ENCODE measurements at regions not wholly inside any gene's neighbourhood (a gene's known extent, or its start where the extent isn't known, plus 50 kb on each side); places are given as distances from the start of the nearest gene placed in this dataset.

DNA sequence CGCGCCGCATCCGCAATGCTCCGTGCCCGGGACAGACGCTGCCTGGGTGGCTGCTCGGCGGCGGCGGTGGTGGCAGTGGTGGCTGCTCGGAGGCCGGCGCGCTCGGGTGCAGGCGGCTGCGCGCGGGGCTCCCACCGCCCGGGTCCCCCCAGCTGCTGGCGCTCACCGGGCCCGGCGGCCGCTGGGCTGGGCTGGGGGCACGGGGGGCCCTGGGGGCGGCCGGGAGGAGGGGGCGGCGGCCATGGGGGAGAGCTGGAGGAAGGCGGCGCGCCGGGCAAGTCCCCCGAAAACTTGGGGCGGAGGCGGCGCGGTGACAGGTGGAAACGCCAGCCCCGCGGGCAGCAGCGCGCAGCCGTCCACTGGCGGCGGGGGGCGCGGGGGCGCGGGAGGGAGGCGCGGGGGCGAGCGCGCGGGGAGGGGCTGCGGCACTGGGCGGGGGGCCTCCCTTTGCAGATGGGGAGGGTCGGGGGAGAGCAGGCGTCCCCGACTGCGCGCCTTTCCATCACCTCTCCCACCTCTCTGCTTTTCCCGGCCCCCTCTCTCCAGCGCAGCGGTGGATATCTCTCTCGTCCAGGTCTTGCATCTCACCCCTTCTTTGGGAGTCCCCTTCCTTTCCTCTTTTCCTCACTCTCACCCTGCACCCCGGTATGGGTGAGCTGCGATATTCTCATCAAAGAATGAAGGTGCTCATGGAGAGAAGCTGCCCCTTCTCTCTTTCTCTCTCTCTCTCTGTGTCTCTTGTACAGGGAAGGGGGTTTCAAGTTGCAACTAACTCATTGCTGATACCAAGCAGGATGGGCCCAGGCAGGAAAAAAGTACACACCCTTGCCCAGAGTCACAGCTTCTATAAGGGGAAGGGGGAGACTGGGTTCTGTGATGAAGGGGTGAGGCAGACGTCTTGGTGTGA is 83.7 kb upstream of the DHRSX start:
- no peaks in the 10 kb centered on the region for H3K36me3 ChIP-seq
- H3K4me1 ChIP-seq = peaks cover 0 to 24% (median 7%) of the 10 kb centered on the region in 9 donors
- WGBS, 2 donors = 3% methylated on average over 22 to 73 of the region's 73 CpGs
- H3K27me3 ChIP-seq = peaks cover 0 to 63% (median 44%) of the 10 kb centered on the region in 7 donors
- H3K9me3 ChIP-seq = no peaks in the 10 kb centered on the region
- ATAC-seq (no peak), DNase-seq (no peak)
- TF ChIP-seq, protein P1, sequence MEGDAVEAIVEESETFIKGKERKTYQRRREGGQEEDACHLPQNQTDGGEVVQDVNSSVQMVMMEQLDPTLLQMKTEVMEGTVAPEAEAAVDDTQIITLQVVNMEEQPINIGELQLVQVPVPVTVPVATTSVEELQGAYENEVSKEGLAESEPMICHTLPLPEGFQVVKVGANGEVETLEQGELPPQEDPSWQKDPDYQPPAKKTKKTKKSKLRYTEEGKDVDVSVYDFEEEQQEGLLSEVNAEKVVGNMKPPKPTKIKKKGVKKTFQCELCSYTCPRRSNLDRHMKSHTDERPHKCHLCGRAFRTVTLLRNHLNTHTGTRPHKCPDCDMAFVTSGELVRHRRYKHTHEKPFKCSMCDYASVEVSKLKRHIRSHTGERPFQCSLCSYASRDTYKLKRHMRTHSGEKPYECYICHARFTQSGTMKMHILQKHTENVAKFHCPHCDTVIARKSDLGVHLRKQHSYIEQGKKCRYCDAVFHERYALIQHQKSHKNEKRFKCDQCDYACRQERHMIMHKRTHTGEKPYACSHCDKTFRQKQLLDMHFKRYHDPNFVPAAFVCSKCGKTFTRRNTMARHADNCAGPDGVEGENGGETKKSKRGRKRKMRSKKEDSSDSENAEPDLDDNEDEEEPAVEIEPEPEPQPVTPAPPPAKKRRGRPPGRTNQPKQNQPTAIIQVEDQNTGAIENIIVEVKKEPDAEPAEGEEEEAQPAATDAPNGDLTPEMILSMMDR (IDR thresholded peaks at IDR 0.05) = no peak
- no peak overlapping the region for H3K27ac ChIP-seq
- intact Hi-C loops (cut with DNase I) = loop anchor here in 3 of 10 donors (5.0 to 10.0 kb wide), 2 partner anchors 300 to 1127 kb away; no protein-coding TSS in a partner anchor
- H3K4me3 ChIP-seq = no peak overlapping the region

DNA sequence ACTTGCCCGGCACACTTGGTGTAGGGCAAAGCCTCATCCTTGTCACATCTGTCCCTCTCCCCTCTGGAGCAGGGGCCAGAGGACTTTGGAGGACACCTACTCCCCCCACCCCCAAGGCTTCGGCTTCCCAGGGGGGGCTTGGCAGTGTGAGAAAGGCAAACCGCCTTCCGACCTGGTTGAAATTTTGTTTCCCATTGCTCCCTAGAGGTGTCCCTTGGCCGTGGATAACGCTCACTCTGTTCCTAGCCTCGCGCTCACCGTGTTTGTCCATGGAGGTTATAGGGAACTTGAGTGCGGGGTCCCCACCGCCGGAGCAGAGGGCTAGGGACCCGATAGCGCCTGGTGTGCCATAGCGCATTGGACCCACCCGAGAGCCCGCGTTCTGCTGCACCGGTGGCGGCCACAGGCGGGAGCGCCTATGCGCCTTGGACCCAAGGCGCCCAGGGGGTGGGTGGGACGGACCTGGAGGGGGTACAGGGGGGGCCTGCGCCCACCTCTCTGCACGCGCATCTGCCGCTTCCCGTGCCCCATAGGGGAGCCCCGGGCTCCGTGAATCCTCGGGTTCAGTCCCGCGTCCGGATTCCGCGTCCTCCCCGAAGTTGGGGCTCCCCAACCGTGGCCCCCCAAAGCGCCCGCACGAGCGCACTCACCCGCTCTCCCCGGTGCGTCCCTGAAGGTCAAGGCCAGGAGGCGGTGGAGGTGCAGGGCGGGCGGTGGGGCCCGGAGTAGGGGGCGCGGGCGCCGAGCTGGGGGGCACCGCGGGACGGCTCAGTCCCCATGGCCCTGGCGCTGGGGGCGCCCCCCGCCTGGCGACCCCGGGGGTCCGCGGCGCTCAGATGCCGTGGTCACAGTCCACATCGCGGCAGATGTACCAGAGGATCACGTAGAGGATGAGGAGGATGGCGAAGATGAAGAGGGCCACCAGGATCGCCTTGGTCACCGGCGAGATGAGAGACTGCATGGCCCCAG is 82.7 kb upstream of the DHRSX start:
- intact Hi-C loops (cut with DNase I) = loop anchor here in 2 of 10 donors (10.0 kb wide), 1 partner anchor 299 kb away; no protein-coding TSS in a partner anchor
- H3K9me3 ChIP-seq = no peaks in the 10 kb centered on the region
- H3K27me3 ChIP-seq = peaks cover 0 to 69% (median 44%) of the 10 kb centered on the region in 7 donors
- peaks cover 0 to 24% (median 7%) of the 10 kb centered on the region in 9 donors for H3K4me1 ChIP-seq
- H3K4me3 ChIP-seq = peak overlapping the region in 4 of 10 donors; percentile 8 to 18 (median 14)
- DNase-seq = no peak
- no peaks in the 10 kb centered on the region for H3K36me3 ChIP-seq
- peak in 2 of 8 donors; percentile 13 to 14 for ATAC-seq
- WGBS, 2 donors = 2 to 4% methylated on average over 68 to 74 of the region's 74 CpGs
- no peak overlapping the region for H3K27ac ChIP-seq
- TF ChIP-seq, protein P1 (IDR thresholded peaks at IDR 0.05) = no peak

DNA sequence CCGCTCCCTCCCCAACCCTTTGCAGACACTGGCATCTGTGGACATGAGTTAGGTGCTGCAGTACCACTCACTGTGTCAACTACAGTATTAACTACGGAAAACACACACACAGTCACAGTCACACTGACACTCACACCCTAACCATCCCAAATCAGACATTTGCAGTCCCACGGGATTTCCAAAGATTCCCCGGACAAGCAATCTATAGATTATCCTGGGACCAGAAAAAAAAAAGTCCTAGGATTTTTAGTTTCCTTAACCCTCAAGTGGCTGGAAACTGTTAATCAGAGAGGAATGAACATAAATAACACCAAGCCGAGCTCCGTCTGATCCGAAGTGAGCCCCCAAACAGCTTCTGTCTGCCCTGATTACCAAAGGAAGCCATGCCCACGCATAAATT is 81.9 kb upstream of the DHRSX start:
- Histone ChIP-seq H3K4me3 (no peak overlapping the region), H3K9me3 (no peaks in the 10 kb centered on the region), H3K36me3 (no peaks in the 10 kb centered on the region), H3K27ac (no peak overlapping the region), H3K4me1 (peaks cover 0 to 24% (median 7%) of the 10 kb centered on the region in 9 donors), H3K27me3 (peaks cover 0 to 69% (median 44%) of the 10 kb centered on the region in 7 donors)
- 25 to 26% methylated on average over 8 of the region's 8 CpGs for WGBS, 2 donors
- no peak for ATAC-seq
- DNase-seq = no peak
- intact Hi-C loops (cut with DNase I) = loop anchor here in 2 of 10 donors (10.0 kb wide), 1 partner anchor 298 kb away; no protein-coding TSS in a partner anchor
- TF ChIP-seq, protein P1 (IDR thresholded peaks at IDR 0.05) = no peak

DNA sequence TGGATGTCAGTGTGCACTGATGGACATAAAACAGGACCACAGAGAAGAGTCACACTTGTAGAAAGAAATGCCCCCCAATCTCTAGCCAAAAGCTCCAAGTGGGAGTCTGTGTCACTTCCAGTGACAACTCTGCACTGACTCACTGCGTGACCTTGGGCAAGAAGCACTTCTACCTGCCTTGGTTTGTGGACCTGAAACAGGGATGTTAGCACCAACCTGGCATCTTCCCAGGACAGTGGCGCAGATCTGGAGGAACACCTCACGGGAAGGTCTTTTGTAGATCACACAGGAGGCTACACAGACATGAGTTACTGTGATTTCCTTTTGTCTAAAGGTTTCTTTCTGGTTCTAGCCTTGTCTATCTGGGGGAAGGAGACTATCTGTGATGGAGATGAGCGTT is 80.5 kb upstream of the DHRSX start:
- H3K27me3 ChIP-seq = peaks cover 0 to 69% (median 44%) of the 10 kb centered on the region in 7 donors
- peaks cover 0 to 24% (median 7%) of the 10 kb centered on the region in 9 donors for H3K4me1 ChIP-seq
- H3K4me3 ChIP-seq = no peak overlapping the region
- 83 to 88% methylated on average over 4 of the region's 4 CpGs for WGBS, 2 donors
- H3K9me3 ChIP-seq = no peaks in the 10 kb centered on the region
- intact Hi-C loops (cut with DNase I) = loop anchor here in 2 of 10 donors (10.0 kb wide), 1 partner anchor 296 kb away; no protein-coding TSS in a partner anchor
- ATAC-seq (no peak), DNase-seq (no peak)
- H3K27ac ChIP-seq = no peak overlapping the region
- TF ChIP-seq, protein P1 (IDR thresholded peaks at IDR 0.05) = no peak
- no peaks in the 10 kb centered on the region for H3K36me3 ChIP-seq

Data from heart right ventricle (tissue), 16 donors.